NCI-H187 treated with DMSO at 0.1 percent for 48 hours (cell line): ENCODE measurements at regions not wholly inside any gene's neighbourhood (a gene's known extent, or its start where the extent isn't known, plus 50 kb on each side); places are given as distances from the start of the nearest gene placed in this dataset.

Source experiments
- DNase-seq: peaks from one replicate; lab custom pipeline; 2025; lab: John Stamatoyannopoulos, UW

- no peak for DNase-seq
These were observed 117.5 kb downstream of the ASCL4 start for GRCh38 chr12:107891967-107892366.

- DNase-seq, result no peak
These were observed 120.1 kb downstream of the ASCL4 start for GRCh38 chr12:107894589-107894988.

- no peak for DNase-seq
These were observed 121.5 kb downstream of the ASCL4 start for GRCh38 chr12:107895966-107896365.

GRCh38 chr12:107900588-107900987, 126.1 kb downstream of the ASCL4 start:
- DNase-seq, result no peak

GRCh38 chr12:107903341-107904061, 129.0 kb downstream of the ASCL4 start:
- DNase-seq, result peak; percentile 18

GRCh38 chr12:107906707-107907106, 132.2 kb downstream of the ASCL4 start:
- no peak for DNase-seq

- DNase-seq, result no peak
These were observed 138.0 kb downstream of the ASCL4 start for GRCh38 chr12:107912421-107913004.

- DNase-seq, result no peak
These were observed 140.0 kb downstream of the ASCL4 start for GRCh38 chr12:107914460-107914977.

- peak; percentile 33 for DNase-seq
These were observed 143.7 kb downstream of the ASCL4 start for GRCh38 chr12:107917912-107918800.

GRCh38 chr12:107921062-107921461, 146.6 kb downstream of the ASCL4 start:
- no peak for DNase-seq

GRCh38 chr12:107925125-107925524, 150.6 kb downstream of the ASCL4 start:
- no peak for DNase-seq

GRCh38 chr12:107929436-107929835, 154.9 kb downstream of the ASCL4 start:
- no peak for DNase-seq

GRCh38 chr12:107931761-107932160, 157.3 kb downstream of the ASCL4 start:
- DNase-seq, result no peak

GRCh38 chr12:107938446-107938845, 163.9 kb downstream of the ASCL4 start:
- DNase-seq, result no peak

GRCh38 chr12:107948391-107948945, 174.0 kb downstream of the ASCL4 start:
- DNase-seq, result no peak

- no peak for DNase-seq
These were observed 176.5 kb downstream of the ASCL4 start for GRCh38 chr12:107951024-107951423.

GRCh38 chr12:107955966-107956643, 173.0 kb upstream of the WSCD2 start:
- DNase-seq, result no peak

- DNase-seq, result no peak
These were observed 171.6 kb upstream of the WSCD2 start for GRCh38 chr12:107957459-107957858.

GRCh38 chr12:107963635-107964034, 165.5 kb upstream of the WSCD2 start:
- DNase-seq, result no peak

GRCh38 chr12:107967170-107967569, 161.9 kb upstream of the WSCD2 start:
- no peak for DNase-seq

GRCh38 chr12:107973950-107974349, 155.1 kb upstream of the WSCD2 start:
- DNase-seq, result no peak

GRCh38 chr12:107976331-107976730, 152.8 kb upstream of the WSCD2 start:
- DNase-seq, result no peak
